ENCODE measurements at regions not wholly inside any gene's neighbourhood (a gene's known extent, or its start where the extent isn't known, plus 50 kb on each side); places are given as distances from the start of the nearest gene placed in this dataset.

DNA sequence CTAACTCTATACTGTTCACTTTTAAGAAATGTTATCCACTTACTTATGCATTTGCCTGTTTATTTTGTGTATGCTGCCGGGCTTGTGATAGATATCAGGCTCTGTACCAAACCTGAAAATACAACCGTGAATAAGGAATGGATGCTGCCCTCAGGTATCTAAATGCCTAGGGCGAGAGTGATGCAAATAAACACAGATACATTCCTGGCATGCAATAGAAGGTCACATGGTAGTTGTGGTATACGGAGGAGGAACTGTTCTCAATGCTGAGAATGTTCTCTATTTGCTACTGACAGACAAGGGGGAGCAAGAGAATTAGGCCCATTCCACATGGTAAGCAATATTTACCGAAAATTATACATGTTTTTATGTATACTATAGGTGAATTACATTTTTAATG is 227.8 kb downstream of the ICE1 start:
- no peaks in the 10 kb centered on the region for H3K36me3 ChIP-seq (ENCODE audit: control insufficient read depth, insufficient read depth, low read length)
- no peak overlapping the region for H3K4me3 ChIP-seq (ENCODE audit: low read depth, low read length)
- no peak for DNase-seq (ENCODE audit: low read depth)
- no peaks in the 10 kb centered on the region for H3K27me3 ChIP-seq (ENCODE audit: control insufficient read depth, insufficient read depth, low read length)
- TF ChIP-seq, protein P1, sequence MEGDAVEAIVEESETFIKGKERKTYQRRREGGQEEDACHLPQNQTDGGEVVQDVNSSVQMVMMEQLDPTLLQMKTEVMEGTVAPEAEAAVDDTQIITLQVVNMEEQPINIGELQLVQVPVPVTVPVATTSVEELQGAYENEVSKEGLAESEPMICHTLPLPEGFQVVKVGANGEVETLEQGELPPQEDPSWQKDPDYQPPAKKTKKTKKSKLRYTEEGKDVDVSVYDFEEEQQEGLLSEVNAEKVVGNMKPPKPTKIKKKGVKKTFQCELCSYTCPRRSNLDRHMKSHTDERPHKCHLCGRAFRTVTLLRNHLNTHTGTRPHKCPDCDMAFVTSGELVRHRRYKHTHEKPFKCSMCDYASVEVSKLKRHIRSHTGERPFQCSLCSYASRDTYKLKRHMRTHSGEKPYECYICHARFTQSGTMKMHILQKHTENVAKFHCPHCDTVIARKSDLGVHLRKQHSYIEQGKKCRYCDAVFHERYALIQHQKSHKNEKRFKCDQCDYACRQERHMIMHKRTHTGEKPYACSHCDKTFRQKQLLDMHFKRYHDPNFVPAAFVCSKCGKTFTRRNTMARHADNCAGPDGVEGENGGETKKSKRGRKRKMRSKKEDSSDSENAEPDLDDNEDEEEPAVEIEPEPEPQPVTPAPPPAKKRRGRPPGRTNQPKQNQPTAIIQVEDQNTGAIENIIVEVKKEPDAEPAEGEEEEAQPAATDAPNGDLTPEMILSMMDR (IDR thresholded peaks at IDR 0.05; ENCODE audit: insufficient read depth, low read length, poor library complexity, severe bottlenecking): no peak

DNA sequence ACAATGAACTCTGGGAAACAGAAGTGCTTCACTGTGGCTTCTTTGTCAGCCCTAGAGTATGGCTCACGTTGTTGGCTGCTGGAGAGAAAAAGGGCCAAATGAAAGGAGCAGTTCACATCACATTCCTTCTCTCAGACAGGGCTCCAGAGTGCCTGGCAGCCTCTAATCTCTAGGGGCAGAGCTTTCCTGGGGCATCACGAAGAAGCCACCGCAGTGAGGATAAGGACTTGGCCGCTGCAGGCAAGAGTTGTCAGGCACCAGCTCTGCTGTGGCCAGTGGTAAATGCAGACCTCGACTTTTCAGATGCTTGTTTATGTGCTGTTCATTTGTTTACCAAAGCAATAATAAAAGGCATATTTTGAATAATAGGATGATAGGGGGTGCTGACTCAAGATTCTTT is 227.2 kb downstream of the ICE1 start:
- no peak for DNase-seq (ENCODE audit: low read depth)
- TF ChIP-seq, protein P1 (IDR thresholded peaks at IDR 0.05; ENCODE audit: insufficient read depth, low read length, poor library complexity, severe bottlenecking): no peak
- no peaks in the 10 kb centered on the region for H3K36me3 ChIP-seq (ENCODE audit: control insufficient read depth, insufficient read depth, low read length)

DNA sequence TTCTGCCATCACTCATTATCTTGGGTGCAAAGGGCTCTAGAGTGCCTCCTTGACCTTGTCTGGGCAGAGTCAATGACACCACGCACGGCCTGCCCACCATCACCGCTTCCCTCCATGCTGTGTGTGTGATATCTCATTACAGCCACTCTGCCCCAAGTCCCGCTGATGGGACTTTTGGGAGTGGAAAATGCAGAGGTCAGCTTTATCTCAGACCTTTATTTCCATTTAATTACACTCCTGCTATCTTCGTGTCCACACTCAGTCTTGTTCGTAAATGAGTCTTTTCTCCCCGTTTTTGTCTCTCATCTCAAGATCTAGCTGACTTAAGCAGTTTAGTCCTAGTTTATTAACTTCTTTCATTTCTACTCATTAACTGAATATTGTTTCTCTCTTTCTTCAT is 226.2 kb downstream of the ICE1 start:
- no peaks in the 10 kb centered on the region for H3K27me3 ChIP-seq (ENCODE audit: control insufficient read depth, insufficient read depth, low read length)
- TF ChIP-seq, protein P1 (IDR thresholded peaks at IDR 0.05; ENCODE audit: insufficient read depth, low read length, poor library complexity, severe bottlenecking): no peak
- no peak for DNase-seq (ENCODE audit: low read depth)
- H3K36me3 ChIP-seq (ENCODE audit: control insufficient read depth, insufficient read depth, low read length): no peaks in the 10 kb centered on the region
- no peak overlapping the region for H3K4me3 ChIP-seq (ENCODE audit: low read depth, low read length)

More for the DNA sequence above, 227.2 kb downstream of the ICE1 start:
- Histone ChIP-seq H3K4me3 (ENCODE audit: low read depth, low read length) (no peak overlapping the region), H3K27me3 (ENCODE audit: control insufficient read depth, insufficient read depth, low read length) (no peaks in the 10 kb centered on the region)

DNA sequence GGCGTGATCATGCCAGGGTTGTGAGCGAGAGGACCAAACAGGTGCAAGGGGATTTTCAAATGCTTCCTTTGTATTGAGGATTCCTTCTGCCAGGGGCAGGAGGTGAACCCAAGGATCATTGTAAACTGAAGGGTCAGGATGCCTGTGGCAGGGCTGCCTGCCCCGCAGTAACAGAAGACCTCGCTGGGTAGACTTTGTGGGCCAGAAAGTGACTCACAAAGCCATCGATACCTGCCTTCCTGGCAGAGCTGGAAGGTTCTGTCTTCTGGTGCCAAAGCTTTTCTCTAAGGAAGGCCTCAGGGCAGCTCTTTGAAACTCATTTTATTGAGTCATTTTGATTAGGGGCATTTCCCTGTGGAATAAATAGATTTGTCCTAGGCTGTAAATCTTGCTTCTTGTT is 223.4 kb downstream of the ICE1 start:
- Histone ChIP-seq H3K36me3 (ENCODE audit: control insufficient read depth, insufficient read depth, low read length) (no peaks in the 10 kb centered on the region), H3K4me3 (ENCODE audit: low read depth, low read length) (no peak overlapping the region), H3K27me3 (ENCODE audit: control insufficient read depth, insufficient read depth, low read length) (no peaks in the 10 kb centered on the region)
- TF ChIP-seq, protein P1 (IDR thresholded peaks at IDR 0.05; ENCODE audit: insufficient read depth, low read length, poor library complexity, severe bottlenecking): no peak
- no peak for DNase-seq (ENCODE audit: low read depth)

DNA sequence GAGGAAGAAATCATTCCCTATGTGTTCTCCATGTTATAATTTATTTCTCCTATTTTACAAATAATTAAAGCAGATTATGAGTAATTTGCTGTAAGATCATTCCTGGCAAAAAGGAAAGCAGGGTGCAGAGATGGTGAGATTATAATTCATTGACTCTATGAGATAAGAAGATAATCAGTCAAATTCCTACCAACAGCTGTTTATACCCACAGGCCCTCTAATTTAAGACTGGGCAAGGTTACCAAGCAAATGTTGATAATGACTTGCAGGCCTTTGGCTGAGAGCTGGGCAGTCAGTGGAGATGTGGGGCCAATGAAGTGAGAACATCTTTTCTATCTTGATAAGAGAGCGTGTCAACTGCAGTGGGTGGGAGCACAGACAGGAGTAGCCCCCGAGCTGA is 222.7 kb downstream of the ICE1 start:
- TF ChIP-seq, protein P1 (IDR thresholded peaks at IDR 0.05; ENCODE audit: insufficient read depth, low read length, poor library complexity, severe bottlenecking): no peak
- H3K4me3 ChIP-seq (ENCODE audit: low read depth, low read length): no peak overlapping the region
- H3K27me3 ChIP-seq (ENCODE audit: control insufficient read depth, insufficient read depth, low read length): no peaks in the 10 kb centered on the region
- DNase-seq (ENCODE audit: low read depth): no peak
- no peaks in the 10 kb centered on the region for H3K36me3 ChIP-seq (ENCODE audit: control insufficient read depth, insufficient read depth, low read length)

DNA sequence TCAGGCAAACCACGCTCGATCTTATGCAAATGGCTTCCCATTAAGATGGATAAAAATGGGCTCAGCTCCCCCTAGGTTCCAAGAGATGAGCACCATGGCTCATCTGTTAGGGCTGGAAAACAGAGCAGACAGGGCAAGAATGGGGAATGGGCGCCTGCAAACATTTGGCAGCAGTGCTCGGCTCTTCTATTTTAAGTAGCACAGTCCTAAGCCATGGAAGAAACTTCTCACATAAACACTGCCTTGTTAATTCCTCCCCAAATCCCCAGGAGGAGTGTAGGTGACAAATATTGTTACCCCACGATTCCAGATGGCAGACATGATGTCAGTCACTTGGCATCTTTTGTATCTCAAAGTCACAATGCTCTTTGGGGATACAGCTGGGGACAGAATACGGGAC is 221.8 kb downstream of the ICE1 start:
- DNase-seq (ENCODE audit: low read depth): no peak
- no peaks in the 10 kb centered on the region for H3K36me3 ChIP-seq (ENCODE audit: control insufficient read depth, insufficient read depth, low read length)
- TF ChIP-seq, protein P1 (IDR thresholded peaks at IDR 0.05; ENCODE audit: insufficient read depth, low read length, poor library complexity, severe bottlenecking): no peak
- H3K27me3 ChIP-seq (ENCODE audit: control insufficient read depth, insufficient read depth, low read length): no peaks in the 10 kb centered on the region
- H3K4me3 ChIP-seq (ENCODE audit: low read depth, low read length): no peak overlapping the region
